H1 (cell line): ENCODE measurements at regions not wholly inside any gene's neighbourhood (a gene's known extent, or its start where the extent isn't known, plus 50 kb on each side); places are given as distances from the start of the nearest gene placed in this dataset.

Source experiments
- CTCF ChIA-PET: fragments of 300-600 bp; sonication (Branson Sonifier 250); formaldehyde crosslinking; loops from one replicate; lab custom pipeline; 2021; ENCODE audit not compliant: partially characterized antibody; lab: Charles Lee
- POLR2A ChIA-PET: fragments of 300-600 bp; sonication (Branson Sonifier 250); formaldehyde crosslinking; loops from one replicate; lab custom pipeline; 2021; ENCODE audit warnings: inconsistent platforms; ENCODE audit not compliant: partially characterized antibody; lab: Charles Lee
- DNase-seq, 2 experiments: peaks; one replicate each; pipeline versions ENCODE4 v3.0.0 to v3.0.0-alpha.2; 2010 to 2022; ENCODE audit warnings: low spot score in 2 of 2, low read depth in 1 of 2, mixed read lengths in 1 of 2
- FAIRE-seq: peaks from 2 replicates; lab custom pipeline; 2011; peaks lifted over from hg19 to GRCh38; lab: Jason Lieb, UNC
- H2AFZ ChIP-seq: 2 replicates; pipeline ENCODE4 v1.8.1; 2012; ENCODE audit warnings: low read length, inconsistent platforms
- H2AK5ac ChIP-seq: 2 replicates; pipeline ENCODE4 v1.6.1; 2013; ENCODE audit warnings: low read depth, low read length
- H2BK120ac ChIP-seq: replicated peaks from 2 replicates; pipeline ENCODE3; 2013; ENCODE audit warnings: low read depth, low read length, inconsistent platforms
- H2BK12ac ChIP-seq: 2 replicates; pipeline ENCODE4 v1.6.1; 2013; ENCODE audit warnings: low read depth, low read length
- H2BK15ac ChIP-seq: 2 replicates; pipeline ENCODE4 v1.6.1; 2013; ENCODE audit warnings: low read length
- H2BK20ac ChIP-seq: 2 replicates; pipeline ENCODE4 v1.6.1; 2013; ENCODE audit warnings: low read length
- H2BK5ac ChIP-seq: 2 replicates; pipeline ENCODE4 v1.6.1; 2013; ENCODE audit warnings: low read depth, low read length
- H3K14ac ChIP-seq: 2 replicates; pipeline ENCODE4 v1.6.1; 2013; ENCODE audit warnings: inconsistent platforms; ENCODE audit not compliant: insufficient read length
- H3K18ac ChIP-seq: 2 replicates; pipeline ENCODE4 v1.6.1; 2013; ENCODE audit warnings: low read length; ENCODE audit errors: extremely low read depth
- H3K23ac ChIP-seq: 2 replicates; pipeline ENCODE4 v1.6.1; 2013; ENCODE audit warnings: inconsistent platforms; ENCODE audit not compliant: insufficient read length
- H3K23me2 ChIP-seq: 2 replicates; pipeline ENCODE4 v1.6.1; 2013; ENCODE audit warnings: low read depth, low read length
- H3K27ac ChIP-seq: 2 replicates; pipeline ENCODE4 v1.6.1; 2011; ENCODE audit warnings: low read depth, low read length, inconsistent platforms
- H3K27me3 ChIP-seq, 4 experiments: replicated peaks in 1 of 4; 1 replicate in 1 of 4; 2 replicates in 3 of 4; pipeline versions ENCODE4 v1.6.1 to v1.8.1; 2011 to 2013; ENCODE audit warnings: low read length in 3 of 4, mild to moderate bottlenecking in 3 of 4, inconsistent platforms in 2 of 4, mixed read lengths in 2 of 4, moderate library complexity in 1 of 4; ENCODE audit not compliant: control insufficient read depth in 3 of 4, insufficient read depth in 3 of 4; ENCODE audit errors: extremely low read depth in 1 of 4
- H3K36me3 ChIP-seq, 4 experiments: 2 replicates each; pipeline versions ENCODE4 v1.6.1 to v1.8.1; 2011 to 2013; ENCODE audit warnings: mild to moderate bottlenecking in 4 of 4, low read length in 3 of 4, moderate library complexity in 2 of 4, control low read depth in 1 of 4, inconsistent platforms in 1 of 4; ENCODE audit not compliant: insufficient read depth in 4 of 4, control insufficient read depth in 2 of 4
- H3K4ac ChIP-seq: replicated peaks from 2 replicates; pipeline ENCODE3; 2013; ENCODE audit warnings: low read length, low read depth, mixed read lengths, inconsistent platforms; ENCODE audit not compliant: insufficient read length
- H3K4me1 ChIP-seq, 4 experiments: replicated peaks in 1 of 4; 1 replicate in 1 of 4; 2 replicates in 3 of 4; pipeline versions ENCODE4 v1.6.1 to v1.8.1; 2011 to 2013; ENCODE audit warnings: low read length in 3 of 4, inconsistent platforms in 2 of 4, mixed read lengths in 1 of 4; ENCODE audit not compliant: insufficient read depth in 4 of 4, control insufficient read depth in 3 of 4
- H3K4me2 ChIP-seq, 2 experiments: 2 replicates each; pipeline versions ENCODE4 v1.6.1 to v1.8.1; 2011 to 2013; ENCODE audit warnings: low read depth in 2 of 2, low read length in 2 of 2, control low read depth in 1 of 2, inconsistent platforms in 1 of 2, mild to moderate bottlenecking in 1 of 2; ENCODE audit not compliant: insufficient read depth in 1 of 2
- H3K4me3 ChIP-seq, 4 experiments: fragments of 200-600, 300-600 bp in 1 of 4; sonication (generic), shearing (Covaris generic), sonication (Bioruptor Twin) in 1 of 4; 2 replicates each; pipeline versions ENCODE4 v1.5.1 to v1.8.1; 2011 to 2016; ENCODE audit warnings: low read length in 4 of 4, low read depth in 3 of 4, control low read depth in 2 of 4, inconsistent platforms in 2 of 4, mild to moderate bottlenecking in 2 of 4, mixed read lengths in 1 of 4, moderate library complexity in 1 of 4; ENCODE audit not compliant: insufficient read depth in 2 of 4; ENCODE audit errors: extremely low read depth in 1 of 4
- H3K56ac ChIP-seq: replicated peaks from 2 replicates; pipeline ENCODE3; 2013; ENCODE audit warnings: low read depth, mild to moderate bottlenecking, mixed read lengths, low read length, inconsistent platforms; ENCODE audit not compliant: insufficient read length
- H3K79me1 ChIP-seq: 2 replicates; pipeline ENCODE4 v1.6.1; 2013; ENCODE audit warnings: low read depth, low read length, control low read depth
- H3K79me2 ChIP-seq, 2 experiments: 2 replicates each; pipeline versions ENCODE4 v1.6.1 to v1.8.1; 2012 to 2013; ENCODE audit warnings: low read length in 2 of 2, mild to moderate bottlenecking in 2 of 2, inconsistent platforms in 1 of 2; ENCODE audit not compliant: insufficient read depth in 2 of 2, control insufficient read depth in 1 of 2
- H3K9ac ChIP-seq, 4 experiments: replicated peaks in 1 of 4; 1 replicate in 1 of 4; 2 replicates in 3 of 4; pipeline versions ENCODE4 v1.6.1 to v1.8.1; 2011 to 2013; ENCODE audit warnings: low read depth in 3 of 4, low read length in 3 of 4, control low read depth in 2 of 4, mild to moderate bottlenecking in 2 of 4, moderate library complexity in 2 of 4, inconsistent platforms in 1 of 4; ENCODE audit errors: extremely low read depth in 1 of 4
- H3K9me3 ChIP-seq, 2 experiments: 2 replicates each; pipeline versions ENCODE4 v1.6.1 to v1.8.1; 2012 to 2013; ENCODE audit warnings: mild to moderate bottlenecking in 2 of 2, moderate library complexity in 2 of 2, control low read depth in 1 of 2, inconsistent platforms in 1 of 2, low read depth in 1 of 2, low read length in 1 of 2, mixed read lengths in 1 of 2; ENCODE audit not compliant: insufficient read depth in 2 of 2
- H4K20me1 ChIP-seq, 2 experiments: replicated peaks in 1 of 2; 2 replicates each; pipeline versions ENCODE3 to v1.8.1; 2011 to 2013; ENCODE audit warnings: inconsistent platforms in 2 of 2, low read length in 2 of 2, mild to moderate bottlenecking in 1 of 2; ENCODE audit not compliant: insufficient read depth in 2 of 2, control insufficient read depth in 1 of 2
- H4K5ac ChIP-seq: 2 replicates; pipeline ENCODE4 v1.6.1; 2013; ENCODE audit warnings: low read length, low read depth, mixed read lengths, inconsistent platforms; ENCODE audit not compliant: insufficient read length
- H4K8ac ChIP-seq: 2 replicates; pipeline ENCODE4 v1.8.0; 2013; ENCODE audit warnings: mild to moderate bottlenecking, moderate library complexity, low read length, inconsistent platforms; ENCODE audit not compliant: insufficient read depth; ENCODE audit errors: extremely low read depth
- H4K91ac ChIP-seq: replicated peaks from 2 replicates; pipeline ENCODE3; 2013; ENCODE audit warnings: low read length, mixed read lengths, inconsistent platforms; ENCODE audit not compliant: insufficient read length
- FOSL1 ChIP-seq: IDR thresholded peaks from 2 replicates; pipeline ENCODE4 v1.6.1; 2011; ENCODE audit warnings: mild to moderate bottlenecking, low read depth, low read length, moderate library complexity; ENCODE audit not compliant: insufficient read depth
- TAF1 ChIP-seq: IDR thresholded peaks from 2 replicates; pipeline ENCODE4 v1.6.1; 2011; ENCODE audit warnings: mild to moderate bottlenecking, low read depth, low read length
- TBP ChIP-seq: IDR thresholded peaks from 2 replicates; pipeline ENCODE4 v1.6.1; 2011; ENCODE audit warnings: low read depth, low read length, improper control_type of control experiment
- WGBS, 2 experiments: shearing (Covaris generic) in 1 of 2; methylation state at CpG; one replicate each; pipeline versions ENCODE4 v1.1.6 to v1.1.7; 2013 to 2015; ENCODE audit warnings: low lambda C conversion rate in 2 of 2, mixed read lengths in 2 of 2, inconsistent platforms in 1 of 2, low coverage in 1 of 2, missing lambda C conversion rate in 1 of 2; ENCODE audit not compliant: insufficient replicate concordance in 2 of 2, insufficient coverage in 1 of 2, insufficient read length in 1 of 2; ENCODE audit errors: extremely low coverage in 1 of 2, missing lambda C conversion rate in 1 of 2; 5-methylcytosine and 5-hydroxymethylcytosine counted together

DNA sequence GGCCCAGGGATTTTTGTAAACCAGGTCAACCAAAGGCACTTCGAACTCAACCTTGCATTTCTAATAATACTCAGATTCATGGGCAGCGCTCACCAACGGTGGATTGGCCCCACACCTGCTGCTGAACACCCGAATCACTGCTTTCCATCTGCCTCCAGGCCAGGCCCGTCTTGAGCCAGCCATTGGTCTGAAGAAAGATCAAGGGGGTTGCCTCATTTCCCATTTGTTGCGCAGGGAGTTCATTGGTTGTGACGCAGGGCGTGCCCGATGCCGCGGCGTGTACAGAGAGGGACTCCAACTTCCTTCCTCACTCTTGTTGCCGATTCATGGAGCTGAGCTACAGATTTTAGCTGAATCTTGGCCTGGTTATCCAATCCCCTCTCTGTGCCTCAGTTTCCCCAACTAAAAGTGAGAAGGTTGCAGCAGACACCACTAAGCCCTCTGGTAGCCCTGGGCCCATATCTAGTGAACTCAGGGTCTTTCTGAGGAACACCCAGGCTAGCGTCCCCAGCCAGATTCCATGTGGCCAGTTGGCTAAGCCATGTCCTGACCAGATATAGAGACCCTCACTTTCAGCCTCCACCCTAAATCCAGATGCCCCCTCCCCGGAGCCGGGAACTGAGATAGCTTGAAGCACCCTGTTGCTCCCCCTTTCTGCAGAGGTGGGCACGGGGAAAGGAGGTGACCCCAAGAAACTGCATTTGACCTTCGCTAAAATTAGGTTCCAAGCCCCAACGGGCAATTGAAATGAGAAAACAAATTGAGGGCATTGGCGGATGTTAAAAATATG, 60.9 kb upstream of the HPCAL1 start:
- no peaks in the 10 kb centered on the region for H3K79me2 ChIP-seq
- 91% methylated on average over 20 of the region's 20 CpGs; no CpG with 5 or more reads in 1 of the 2 experiments for WGBS, 2 experiments
- no peak for DNase-seq

More for the DNA sequence above, 60.9 kb upstream of the HPCAL1 start:
- no peak overlapping the region for H4K8ac ChIP-seq
- no peak for FAIRE-seq
- no peak overlapping the region for H2BK15ac ChIP-seq
- no peaks in the 10 kb centered on the region for H3K9me3 ChIP-seq
- ChIA-PET POLR2A (no interaction called here), CTCF (interaction anchor here (1.2 to 9.3 kb wide), 6 partner anchors 10 to 193 kb away, joined by 3 to 95 read pairs (median 4); no protein-coding TSS in a partner anchor)
- no peaks in the 10 kb centered on the region for H3K27me3 ChIP-seq
- no peak overlapping the region for H3K18ac ChIP-seq
- H2AFZ ChIP-seq: no peak overlapping the region
- H3K23me2 ChIP-seq: no peaks in the 10 kb centered on the region
- H3K9ac ChIP-seq: no peak overlapping the region
- no peak overlapping the region for H3K27ac ChIP-seq
- H2AK5ac ChIP-seq: no peak overlapping the region
- H2BK120ac ChIP-seq: no peak overlapping the region
- no peak overlapping the region for H2BK5ac ChIP-seq
- no peak overlapping the region for H2BK20ac ChIP-seq
- H4K20me1 ChIP-seq: peaks cover 0 to 1% of the 10 kb centered on the region in 2 experiments
- H3K4me2 ChIP-seq: no peak overlapping the region
- no peak overlapping the region for H4K91ac ChIP-seq
- H3K79me1 ChIP-seq: no peaks in the 10 kb centered on the region
- H3K14ac ChIP-seq: no peak overlapping the region
- no peaks in the 10 kb centered on the region for H3K36me3 ChIP-seq
- H3K23ac ChIP-seq: no peak overlapping the region
- H4K5ac ChIP-seq: no peak overlapping the region
- no peak for TF ChIP-seq FOSL1
- no peak for TF ChIP-seq TAF1
- no peak for TF ChIP-seq TBP
- H3K4ac ChIP-seq: no peak overlapping the region
- H2BK12ac ChIP-seq: no peak overlapping the region
- 0 out of 7 replicates have a peak, but pooled peaks cover 0 to 3% (median 0%) of the 10 kb centered on the region in 4 experiments for H3K4me1 ChIP-seq
- H3K56ac ChIP-seq: no peak overlapping the region
- H3K4me3 ChIP-seq: no peak overlapping the region
